ENCODE measurements at regions not wholly inside any gene's neighbourhood (a gene's known extent, or its start where the extent isn't known, plus 50 kb on each side); places are given as distances from the start of the nearest gene placed in this dataset.
"Not testable (repeated sequence)": the region's sequence is repeated elsewhere in the genome, so short reads cannot be mapped to it uniquely, and the experiment has no call there.

- no peak for FAIRE-seq
These were observed 51.3 kb upstream of the CADPS start for GRCh38 chr3:62926494-62926893.

- no peak for FAIRE-seq
These were observed 53.0 kb upstream of the CADPS start for GRCh38 chr3:62928256-62928655.

GRCh38 chr3:62929771-62930170 lies 54.6 kb upstream of the CADPS start:
- FAIRE-seq = no peak

- FAIRE-seq = no peak
These were observed 60.6 kb upstream of the CADPS start for GRCh38 chr3:62935793-62936192.

GRCh38 chr3:62936626-62937254 lies 61.5 kb upstream of the CADPS start:
- FAIRE-seq = no peak

- FAIRE-seq = no peak
These were observed 63.4 kb upstream of the CADPS start for GRCh38 chr3:62938583-62938982.

- FAIRE-seq = no peak
These were observed 64.5 kb upstream of the CADPS start for GRCh38 chr3:62939707-62940106.

- no peak for FAIRE-seq
These were observed 65.8 kb upstream of the CADPS start for GRCh38 chr3:62940771-62941563.

GRCh38 chr3:62942227-62942626 lies 67.0 kb upstream of the CADPS start:
- FAIRE-seq = no peak

GRCh38 chr3:62942764-62943163 lies 67.5 kb upstream of the CADPS start:
- FAIRE-seq = no peak

- no peak for FAIRE-seq
These were observed 73.7 kb upstream of the CADPS start for GRCh38 chr3:62948921-62949320.

- FAIRE-seq = no peak
These were observed 75.0 kb upstream of the CADPS start for GRCh38 chr3:62950210-62950609.

- no peak for FAIRE-seq
These were observed 75.9 kb upstream of the CADPS start for GRCh38 chr3:62951037-62951613.

- not testable (repeated sequence) for FAIRE-seq
These were observed 76.7 kb upstream of the CADPS start for GRCh38 chr3:62951880-62952279.

- no peak for FAIRE-seq
These were observed 79.4 kb upstream of the CADPS start for GRCh38 chr3:62954580-62954979.

GRCh38 chr3:62955126-62955525 lies 79.9 kb upstream of the CADPS start:
- no peak for FAIRE-seq

GRCh38 chr3:62956411-62956810 lies 81.2 kb upstream of the CADPS start:
- FAIRE-seq = no peak

GRCh38 chr3:62961874-62962556 lies 86.8 kb upstream of the CADPS start:
- FAIRE-seq = no peak

- FAIRE-seq = no peak
These were observed 87.5 kb upstream of the CADPS start for GRCh38 chr3:62962714-62963113.

- FAIRE-seq = no peak
These were observed 90.1 kb upstream of the CADPS start for GRCh38 chr3:62965311-62965710.

- FAIRE-seq = no peak
These were observed 92.9 kb upstream of the CADPS start for GRCh38 chr3:62968128-62968527.

GRCh38 chr3:62970648-62971047 lies 95.4 kb upstream of the CADPS start:
- no peak for FAIRE-seq

GRCh38 chr3:62975566-62975965 lies 100.3 kb upstream of the CADPS start:
- FAIRE-seq = no peak

- no peak for FAIRE-seq
These were observed 106.7 kb upstream of the CADPS start for GRCh38 chr3:62981962-62982361.

All from G401.6 (cell line).